ENCODE measurements at regions not wholly inside any gene's neighbourhood (a gene's known extent, or its start where the extent isn't known, plus 50 kb on each side); places are given as distances from the start of the nearest gene placed in this dataset.

GRCh38 chr5:30539004-30539634 lies 654.4 kb upstream of the CDH6 start:
- no peak overlapping the region for H3K4me3 ChIP-seq (ENCODE audit: low read depth in 1 of 3, low read length in 3 of 3)
- no peak overlapping the region for H3K27ac ChIP-seq (ENCODE audit: low read depth in 1 of 3, low read length in 2 of 3)
- no peaks in the 10 kb centered on the region for H3K4me1 ChIP-seq (ENCODE audit: control insufficient read depth in 3 of 3, insufficient read depth in 2 of 3, low read depth in 1 of 3, low read length in 2 of 3)
- no peak for FAIRE-seq
- DNase-seq: no peak
- no peaks in the 10 kb centered on the region for H3K27me3 ChIP-seq (ENCODE audit: control insufficient read depth in 3 of 3, insufficient read depth in 3 of 3, low read length in 3 of 3)
- WGBS, 3 donors: 48 to 63% (median 57%) methylated on average over 4 of the region's 4 CpGs
- no peaks in the 10 kb centered on the region for H3K36me3 ChIP-seq (ENCODE audit: control insufficient read depth in 3 of 3, insufficient read depth in 2 of 3, low read depth in 1 of 3, low read length in 3 of 3)
- peaks cover 0 to 15% of the 10 kb centered on the region in 2 donors for H3K9me3 ChIP-seq (ENCODE audit: control insufficient read depth in 2 of 2, insufficient read depth in 1 of 2, low read depth in 1 of 2, low read length in 1 of 2)

- Histone ChIP-seq H3K36me3 (ENCODE audit: control insufficient read depth in 3 of 3, insufficient read depth in 2 of 3, low read depth in 1 of 3, low read length in 3 of 3) (no peaks in the 10 kb centered on the region), H3K27ac (ENCODE audit: low read depth in 1 of 3, low read length in 2 of 3) (no peak overlapping the region), H3K4me1 (ENCODE audit: control insufficient read depth in 3 of 3, insufficient read depth in 2 of 3, low read depth in 1 of 3, low read length in 2 of 3) (no peaks in the 10 kb centered on the region), H3K4me3 (ENCODE audit: low read depth in 1 of 3, low read length in 3 of 3) (no peak overlapping the region), H3K9me3 (ENCODE audit: control insufficient read depth in 2 of 2, insufficient read depth in 1 of 2, low read depth in 1 of 2, low read length in 1 of 2) (no peaks in the 10 kb centered on the region), H3K27me3 (ENCODE audit: control insufficient read depth in 3 of 3, insufficient read depth in 3 of 3, low read length in 3 of 3) (no peaks in the 10 kb centered on the region)
- FAIRE-seq (no peak), DNase-seq (no peak)
- 83 to 89% (median 84%) methylated on average over 2 of the region's 2 CpGs for WGBS, 3 donors
Measured at GRCh38 chr5:30525353-30525752, 668.1 kb upstream of the CDH6 start.

DNA sequence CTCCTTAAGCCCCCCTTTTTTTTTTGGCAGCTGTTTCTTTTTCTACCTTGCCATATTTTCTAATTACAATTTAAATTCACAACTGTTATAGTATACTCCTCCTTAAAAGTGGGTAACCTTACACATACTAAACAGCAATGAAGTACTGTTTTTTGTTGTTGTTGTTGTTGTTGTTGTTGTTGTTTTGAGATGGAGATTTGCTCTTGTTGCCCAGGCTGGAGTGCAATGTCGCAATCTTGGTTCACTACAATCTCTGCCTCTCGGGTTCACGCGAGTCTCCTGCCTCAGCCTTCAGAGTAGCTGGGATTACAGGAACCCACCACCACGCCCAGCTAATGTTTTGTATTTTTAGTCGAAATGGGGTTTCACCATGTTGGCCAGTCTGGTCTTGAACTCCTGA lies 669.1 kb upstream of the CDH6 start:
- Histone ChIP-seq H3K36me3 (ENCODE audit: control insufficient read depth in 3 of 3, insufficient read depth in 2 of 3, low read depth in 1 of 3, low read length in 3 of 3) (no peaks in the 10 kb centered on the region), H3K9me3 (ENCODE audit: control insufficient read depth in 2 of 2, insufficient read depth in 1 of 2, low read depth in 1 of 2, low read length in 1 of 2) (no peaks in the 10 kb centered on the region), H3K4me3 (ENCODE audit: low read depth in 1 of 3, low read length in 3 of 3) (no peak overlapping the region), H3K27me3 (ENCODE audit: control insufficient read depth in 3 of 3, insufficient read depth in 3 of 3, low read length in 3 of 3) (no peaks in the 10 kb centered on the region), H3K27ac (ENCODE audit: low read depth in 1 of 3, low read length in 2 of 3) (no peak overlapping the region), H3K4me1 (ENCODE audit: control insufficient read depth in 3 of 3, insufficient read depth in 2 of 3, low read depth in 1 of 3, low read length in 2 of 3) (no peaks in the 10 kb centered on the region)
- WGBS, 3 donors: 90 to 91% (median 91%) methylated on average over 6 of the region's 6 CpGs
- FAIRE-seq: no peak
- DNase-seq: no peak

DNA sequence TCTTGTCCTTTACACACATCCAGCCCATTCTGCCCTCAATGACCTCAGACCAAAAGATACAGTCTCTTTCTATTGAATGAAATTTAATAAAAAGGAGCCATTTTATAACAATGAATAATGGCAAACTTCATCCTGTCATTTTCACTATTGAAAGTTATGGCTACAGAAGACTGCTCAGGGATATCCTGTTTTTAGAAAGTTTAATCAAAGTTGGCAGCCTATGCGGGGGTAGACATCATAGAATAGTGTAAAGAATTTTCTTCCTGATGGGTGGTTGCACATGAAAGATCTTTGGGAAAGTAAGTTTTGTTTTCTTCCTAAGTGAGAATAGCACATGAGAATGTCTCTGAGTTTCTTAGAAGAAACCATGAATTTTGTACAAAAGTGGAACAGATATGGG lies 670.4 kb upstream of the CDH6 start:
- Histone ChIP-seq H3K9me3 (ENCODE audit: control insufficient read depth in 2 of 2, insufficient read depth in 1 of 2, low read depth in 1 of 2, low read length in 1 of 2) (no peaks in the 10 kb centered on the region), H3K27me3 (ENCODE audit: control insufficient read depth in 3 of 3, insufficient read depth in 3 of 3, low read length in 3 of 3) (no peaks in the 10 kb centered on the region), H3K4me1 (ENCODE audit: control insufficient read depth in 3 of 3, insufficient read depth in 2 of 3, low read depth in 1 of 3, low read length in 2 of 3) (no peaks in the 10 kb centered on the region), H3K27ac (ENCODE audit: low read depth in 1 of 3, low read length in 2 of 3) (no peak overlapping the region), H3K36me3 (ENCODE audit: control insufficient read depth in 3 of 3, insufficient read depth in 2 of 3, low read depth in 1 of 3, low read length in 3 of 3) (no peaks in the 10 kb centered on the region), H3K4me3 (ENCODE audit: low read depth in 1 of 3, low read length in 3 of 3) (no peak overlapping the region)
- DNase-seq: no peak
- no peak for FAIRE-seq
- WGBS, 3 donors: 72 to 83% (median 82%) methylated on average over 1 of the region's 1 CpG

DNA sequence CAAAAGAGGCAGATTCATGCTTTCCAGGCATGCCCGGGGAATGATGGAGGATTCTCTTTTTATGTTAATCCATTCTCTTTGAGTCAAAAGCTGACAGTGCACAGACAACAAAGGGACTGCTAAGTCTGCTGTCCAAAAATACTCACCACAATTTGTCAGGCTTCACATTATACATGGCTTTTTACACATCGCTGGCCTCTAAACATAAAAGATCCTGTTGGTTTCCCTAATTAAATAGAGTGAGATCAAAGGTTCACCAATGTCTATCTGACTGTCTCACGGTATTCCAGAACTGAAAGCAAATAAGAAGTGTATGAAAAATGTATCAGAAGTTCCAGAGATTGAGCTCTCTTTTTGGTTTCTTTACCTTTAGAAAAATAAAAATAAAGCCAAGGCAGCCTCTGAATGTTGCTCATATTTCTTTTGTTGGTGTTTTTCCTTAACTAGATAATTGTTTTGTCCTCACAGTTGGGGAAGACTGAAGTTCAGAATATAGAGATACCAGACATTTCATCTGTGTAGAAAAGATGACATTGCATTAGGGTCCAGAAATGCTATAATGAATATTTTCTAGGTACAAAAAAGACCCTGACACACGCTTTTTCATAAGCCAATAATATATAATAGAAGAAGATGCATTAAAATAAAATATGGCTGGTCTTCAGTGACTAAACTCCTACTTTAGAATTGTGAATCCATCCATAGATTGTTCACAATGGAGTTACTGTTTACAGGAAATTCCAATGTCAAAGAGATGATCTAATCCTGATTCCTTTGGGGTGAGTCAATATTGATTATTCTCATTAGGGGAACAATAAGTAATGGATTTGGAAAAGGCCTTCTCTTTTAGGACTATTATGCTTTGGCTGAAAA lies 688.2 kb upstream of the CDH6 start:
- Histone ChIP-seq H3K4me1 (ENCODE audit: control insufficient read depth in 3 of 3, insufficient read depth in 2 of 3, low read depth in 1 of 3, low read length in 2 of 3) (no peaks in the 10 kb centered on the region), H3K9me3 (ENCODE audit: control insufficient read depth in 2 of 2, insufficient read depth in 1 of 2, low read depth in 1 of 2, low read length in 1 of 2) (no peaks in the 10 kb centered on the region), H3K27me3 (ENCODE audit: control insufficient read depth in 3 of 3, insufficient read depth in 3 of 3, low read length in 3 of 3) (no peaks in the 10 kb centered on the region), H3K27ac (ENCODE audit: low read depth in 1 of 3, low read length in 2 of 3) (no peak overlapping the region), H3K4me3 (ENCODE audit: low read depth in 1 of 3, low read length in 3 of 3) (no peak overlapping the region), H3K36me3 (ENCODE audit: control insufficient read depth in 3 of 3, insufficient read depth in 2 of 3, low read depth in 1 of 3, low read length in 3 of 3) (no peaks in the 10 kb centered on the region)
- WGBS, 3 donors: 44 to 59% (median 46%) methylated on average over 4 of the region's 4 CpGs
- no peak for FAIRE-seq
- no peak for DNase-seq

- DNase-seq (no peak), FAIRE-seq (no peak)
- H3K36me3 ChIP-seq (ENCODE audit: control insufficient read depth in 3 of 3, insufficient read depth in 2 of 3, low read depth in 1 of 3, low read length in 3 of 3): no peaks in the 10 kb centered on the region
- H3K4me1 ChIP-seq (ENCODE audit: control insufficient read depth in 3 of 3, insufficient read depth in 2 of 3, low read depth in 1 of 3, low read length in 2 of 3): no peaks in the 10 kb centered on the region
- H3K4me3 ChIP-seq (ENCODE audit: low read depth in 1 of 3, low read length in 3 of 3): no peak overlapping the region
- H3K27me3 ChIP-seq (ENCODE audit: control insufficient read depth in 3 of 3, insufficient read depth in 3 of 3, low read length in 3 of 3): no peaks in the 10 kb centered on the region
- no peak overlapping the region for H3K27ac ChIP-seq (ENCODE audit: low read depth in 1 of 3, low read length in 2 of 3)
- no peaks in the 10 kb centered on the region for H3K9me3 ChIP-seq (ENCODE audit: control insufficient read depth in 2 of 2, insufficient read depth in 1 of 2, low read depth in 1 of 2, low read length in 1 of 2)
Measured at GRCh38 chr5:30502277-30502676, 691.2 kb upstream of the CDH6 start.

DNA sequence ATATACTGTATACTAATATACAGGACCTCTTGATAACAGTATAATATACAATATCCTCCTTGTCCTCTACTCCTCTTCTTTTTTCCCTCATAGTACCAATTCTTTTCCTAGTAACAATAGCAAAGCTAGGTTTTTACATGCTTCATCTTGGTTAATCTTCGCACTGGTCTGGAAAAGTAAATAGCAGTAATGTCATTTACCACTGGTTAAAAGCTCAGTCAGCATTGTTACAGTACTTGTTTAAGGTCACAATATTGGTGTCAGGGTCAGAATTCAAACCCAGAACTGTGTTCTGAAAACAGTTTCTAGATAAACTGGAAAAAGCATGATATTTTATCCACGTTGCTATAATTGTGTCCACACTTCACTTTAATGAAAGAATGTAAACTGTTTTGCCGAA lies 692.4 kb upstream of the CDH6 start:
- H3K27ac ChIP-seq (ENCODE audit: low read depth in 1 of 3, low read length in 2 of 3): no peak overlapping the region
- DNase-seq: no peak
- H3K36me3 ChIP-seq (ENCODE audit: control insufficient read depth in 3 of 3, insufficient read depth in 2 of 3, low read depth in 1 of 3, low read length in 3 of 3): no peaks in the 10 kb centered on the region
- no peak for FAIRE-seq
- WGBS, 3 donors: 46 to 52% (median 46%) methylated on average over 3 of the region's 3 CpGs
- no peak overlapping the region for H3K4me3 ChIP-seq (ENCODE audit: low read depth in 1 of 3, low read length in 3 of 3)
- no peaks in the 10 kb centered on the region for H3K27me3 ChIP-seq (ENCODE audit: control insufficient read depth in 3 of 3, insufficient read depth in 3 of 3, low read length in 3 of 3)
- H3K9me3 ChIP-seq (ENCODE audit: control insufficient read depth in 2 of 2, insufficient read depth in 1 of 2, low read depth in 1 of 2, low read length in 1 of 2): no peaks in the 10 kb centered on the region
- H3K4me1 ChIP-seq (ENCODE audit: control insufficient read depth in 3 of 3, insufficient read depth in 2 of 3, low read depth in 1 of 3, low read length in 2 of 3): no peaks in the 10 kb centered on the region

- DNase-seq (no peak), FAIRE-seq (no peak)
- 76 to 81% (median 78%) methylated on average over 2 of the region's 2 CpGs for WGBS, 3 donors
- H3K9me3 ChIP-seq (ENCODE audit: control insufficient read depth in 2 of 2, insufficient read depth in 1 of 2, low read depth in 1 of 2, low read length in 1 of 2): no peaks in the 10 kb centered on the region
- H3K4me3 ChIP-seq (ENCODE audit: low read depth in 1 of 3, low read length in 3 of 3): no peak overlapping the region
- no peaks in the 10 kb centered on the region for H3K36me3 ChIP-seq (ENCODE audit: control insufficient read depth in 3 of 3, insufficient read depth in 2 of 3, low read depth in 1 of 3, low read length in 3 of 3)
- H3K27ac ChIP-seq (ENCODE audit: low read depth in 1 of 3, low read length in 2 of 3): no peak overlapping the region
- H3K27me3 ChIP-seq (ENCODE audit: control insufficient read depth in 3 of 3, insufficient read depth in 3 of 3, low read length in 3 of 3): no peaks in the 10 kb centered on the region
- no peaks in the 10 kb centered on the region for H3K4me1 ChIP-seq (ENCODE audit: control insufficient read depth in 3 of 3, insufficient read depth in 2 of 3, low read depth in 1 of 3, low read length in 2 of 3)
Measured at GRCh38 chr5:30500513-30500912, 693.0 kb upstream of the CDH6 start.

All from small intestine (tissue), 7 donors.